Trophoblast cell (in vitro differentiated cells and primary cell): ENCODE measurements at regions not wholly inside any gene's neighbourhood (a gene's known extent, or its start where the extent isn't known, plus 50 kb on each side); places are given as distances from the start of the nearest gene placed in this dataset.

Experiments
- DNase-seq, 2 donors: peaks; one replicate each; pipeline ENCODE4 v3.0.0-alpha.2; 2016
- H2AFZ ChIP-seq: 2 replicates; pipeline ENCODE4 v1.6.1; 2013; ENCODE audit warnings: low read length, moderate library complexity, mild to moderate bottlenecking; ENCODE audit not compliant: insufficient read depth, poor library complexity
- H2AK5ac ChIP-seq: 2 replicates; pipeline ENCODE4 v1.6.1; 2013; ENCODE audit warnings: mild to moderate bottlenecking, low read length
- H2BK120ac ChIP-seq: 2 replicates; pipeline ENCODE4 v1.6.1; 2013; ENCODE audit warnings: low read length, mild to moderate bottlenecking, moderate library complexity; ENCODE audit not compliant: insufficient read depth, poor library complexity
- H2BK12ac ChIP-seq: 2 replicates; pipeline ENCODE4 v1.6.1; 2013; ENCODE audit warnings: mild to moderate bottlenecking, low read length, moderate library complexity
- H2BK5ac ChIP-seq: 2 replicates; pipeline ENCODE4 v1.6.1; 2013; ENCODE audit warnings: low read length, low read depth, moderate library complexity, mild to moderate bottlenecking; ENCODE audit not compliant: poor library complexity
- H3K14ac ChIP-seq: 2 replicates; pipeline ENCODE4 v1.6.1; 2013; ENCODE audit warnings: mild to moderate bottlenecking, low read length
- H3K18ac ChIP-seq: 2 replicates; pipeline ENCODE4 v1.6.1; 2013; ENCODE audit warnings: mild to moderate bottlenecking, low read length
- H3K23ac ChIP-seq: 2 replicates; pipeline ENCODE4 v1.6.1; 2013; ENCODE audit warnings: low read length
- H3K27ac ChIP-seq: 2 replicates; pipeline ENCODE4 v1.5.1; 2013; ENCODE audit warnings: low read depth, mild to moderate bottlenecking, inconsistent platforms, low read length, moderate library complexity
- H3K27me3 ChIP-seq: 2 replicates; pipeline ENCODE4 v1.6.1; 2013; ENCODE audit warnings: inconsistent platforms, mild to moderate bottlenecking, low read length, moderate library complexity; ENCODE audit not compliant: insufficient read depth
- H3K36me3 ChIP-seq, 2 experiments: 1 replicate in 1 of 2; 2 replicates in 1 of 2; pipeline ENCODE4 v1.6.1; 2013; ENCODE audit warnings: low read length in 2 of 2, mild to moderate bottlenecking in 2 of 2, moderate library complexity in 1 of 2; ENCODE audit not compliant: insufficient read depth in 2 of 2, control insufficient read depth in 1 of 2
- H3K4ac ChIP-seq: 2 replicates; pipeline ENCODE4 v1.6.1; 2013; ENCODE audit warnings: low read depth, mild to moderate bottlenecking, low read length, moderate library complexity
- H3K4me1 ChIP-seq, 2 experiments: 1 replicate in 1 of 2; 2 replicates in 1 of 2; pipeline ENCODE4 v1.6.1; 2013; ENCODE audit warnings: low read length in 2 of 2, mild to moderate bottlenecking in 2 of 2, moderate library complexity in 1 of 2; ENCODE audit not compliant: insufficient read depth in 2 of 2, control insufficient read depth in 1 of 2
- H3K4me2 ChIP-seq: 2 replicates; pipeline ENCODE4 v1.6.1; 2013; ENCODE audit warnings: inconsistent platforms, mild to moderate bottlenecking, low read length, moderate library complexity
- H3K4me3 ChIP-seq: 2 replicates; pipeline ENCODE4 v1.5.1; 2013; ENCODE audit warnings: mild to moderate bottlenecking, low read depth, low read length, inconsistent platforms
- H3K79me1 ChIP-seq: one replicate; pipeline ENCODE4 v1.6.1; 2013; ENCODE audit warnings: low read length
- H3K79me2 ChIP-seq: 2 replicates; pipeline ENCODE4 v1.6.1; 2013; ENCODE audit warnings: low read length, mild to moderate bottlenecking; ENCODE audit not compliant: control insufficient read depth, insufficient read depth, poor library complexity
- H3K9ac ChIP-seq: 2 replicates; pipeline ENCODE4 v1.6.1; 2013; ENCODE audit warnings: mild to moderate bottlenecking, low read length
- H3K9me3 ChIP-seq: 2 replicates; pipeline ENCODE4 v1.6.1; 2013; ENCODE audit warnings: low read depth, mild to moderate bottlenecking, control low read depth, inconsistent platforms, low read length; ENCODE audit not compliant: insufficient read depth
- H4K12ac ChIP-seq: 2 replicates; pipeline ENCODE4 v1.6.1; 2013; ENCODE audit warnings: low read depth, mild to moderate bottlenecking, low read length, moderate library complexity
- H4K8ac ChIP-seq: 2 replicates; pipeline ENCODE4 v1.6.1; 2013; ENCODE audit warnings: low read depth, mild to moderate bottlenecking, low read length, moderate library complexity
- H4K91ac ChIP-seq: one replicate; pipeline ENCODE4 v1.6.1; 2013; ENCODE audit warnings: low read depth, mild to moderate bottlenecking, low read length, moderate library complexity
- WGBS: extraction: QIAGEN DNeasy Blood & Tissue Kit; methylation state at CpG from one replicate; pipeline ENCODE4 v1.1.7; 2013; ENCODE audit warnings: missing lambda C conversion rate; ENCODE audit not compliant: insufficient read length, insufficient coverage; ENCODE audit errors: extremely low coverage; 5-methylcytosine and 5-hydroxymethylcytosine counted together

- WGBS = no CpG with 5 or more reads among the region's 11 CpGs
Observed at GRCh38 chrX:809081-809480, 178.5 kb downstream of the SHOX start.

GRCh38 chrX:806586-806985 is 176.0 kb downstream of the SHOX start:
- Histone ChIP-seq H3K14ac (no peak overlapping the region), H3K23ac (no peak overlapping the region), H3K9ac (no peak overlapping the region), H2BK5ac (no peak overlapping the region), H4K91ac (no peak overlapping the region), H3K79me1 (no peaks in the 10 kb centered on the region), H3K36me3 (no peaks in the 10 kb centered on the region), H3K27ac (no peak overlapping the region), H3K4me2 (no peak overlapping the region), H3K4me3 (no peak overlapping the region), H3K4me1 (no peaks in the 10 kb centered on the region), H3K4ac (no peak overlapping the region), H3K79me2 (no peaks in the 10 kb centered on the region), H2BK120ac (no peak overlapping the region), H4K8ac (no peak overlapping the region), H4K12ac (no peak overlapping the region), H2AK5ac (no peak overlapping the region), H3K18ac (no peak overlapping the region), H2BK12ac (no peak overlapping the region), H2AFZ (no peak overlapping the region), H3K27me3 (no peaks in the 10 kb centered on the region), H3K9me3 (no peaks in the 10 kb centered on the region)
- no peak for DNase-seq
- no CpG with 5 or more reads among the region's 8 CpGs for whole genome bisulfite sequencing

More at GRCh38 chrX:809081-809480, 178.5 kb downstream of the SHOX start:
- Histone ChIP-seq H3K4me2 (no peak overlapping the region), H3K4me3 (no peak overlapping the region), H2BK5ac (no peak overlapping the region), H2BK120ac (no peak overlapping the region), H3K9ac (no peak overlapping the region), H3K9me3 (no peaks in the 10 kb centered on the region), H4K12ac (no peak overlapping the region), H2BK12ac (no peak overlapping the region), H3K4ac (no peak overlapping the region), H4K8ac (no peak overlapping the region), H2AK5ac (no peak overlapping the region), H3K18ac (no peak overlapping the region), H3K27me3 (no peaks in the 10 kb centered on the region), H3K79me1 (no peaks in the 10 kb centered on the region), H3K14ac (no peak overlapping the region), H3K79me2 (no peaks in the 10 kb centered on the region), H3K27ac (no peak overlapping the region), H3K4me1 (no peaks in the 10 kb centered on the region), H3K36me3 (no peaks in the 10 kb centered on the region), H3K23ac (no peak overlapping the region), H4K91ac (no peak overlapping the region), H2AFZ (no peak overlapping the region)
- no peak for DNase-seq

- Histone ChIP-seq H3K79me2 (no peaks in the 10 kb centered on the region), H2AFZ (no peak overlapping the region), H4K12ac (no peak overlapping the region), H2BK12ac (no peak overlapping the region), H3K14ac (no peak overlapping the region), H2AK5ac (no peak overlapping the region), H3K9ac (no peak overlapping the region), H3K4me3 (no peak overlapping the region), H3K23ac (no peak overlapping the region), H3K9me3 (no peaks in the 10 kb centered on the region), H4K8ac (no peak overlapping the region), H3K4me1 (no peaks in the 10 kb centered on the region), H4K91ac (no peak overlapping the region), H3K79me1 (no peaks in the 10 kb centered on the region), H2BK120ac (no peak overlapping the region), H3K27ac (no peak overlapping the region), H2BK5ac (no peak overlapping the region), H3K4ac (no peak overlapping the region), H3K18ac (no peak overlapping the region), H3K27me3 (no peaks in the 10 kb centered on the region), H3K4me2 (no peak overlapping the region), H3K36me3 (no peaks in the 10 kb centered on the region)
- DNase-seq = no peak
- no CpG with 5 or more reads among the region's 11 CpGs for WGBS
Observed at GRCh38 chrX:805988-806387, 175.4 kb downstream of the SHOX start.

GRCh38 chrX:805103-805670 is 174.6 kb downstream of the SHOX start:
- H3K27me3 ChIP-seq = no peaks in the 10 kb centered on the region
- no peak overlapping the region for H3K14ac ChIP-seq
- no peak overlapping the region for H3K4me2 ChIP-seq
- no peak overlapping the region for H3K18ac ChIP-seq
- no peak overlapping the region for H2AK5ac ChIP-seq
- WGBS = no CpG with 5 or more reads among the region's 16 CpGs
- H3K4ac ChIP-seq = no peak overlapping the region
- H3K36me3 ChIP-seq = no peaks in the 10 kb centered on the region
- no peaks in the 10 kb centered on the region for H3K79me1 ChIP-seq
- H2BK120ac ChIP-seq = no peak overlapping the region
- no peak overlapping the region for H4K12ac ChIP-seq
- H3K79me2 ChIP-seq = no peaks in the 10 kb centered on the region
- H3K4me1 ChIP-seq = no peaks in the 10 kb centered on the region
- H3K4me3 ChIP-seq = no peak overlapping the region
- H3K9ac ChIP-seq = no peak overlapping the region
- H2BK5ac ChIP-seq = no peak overlapping the region
- H2AFZ ChIP-seq = no peak overlapping the region
- no peak for DNase-seq
- H3K27ac ChIP-seq = no peak overlapping the region
- no peaks in the 10 kb centered on the region for H3K9me3 ChIP-seq
- H3K23ac ChIP-seq = no peak overlapping the region
- H2BK12ac ChIP-seq = no peak overlapping the region
- H4K91ac ChIP-seq = no peak overlapping the region
- H4K8ac ChIP-seq = no peak overlapping the region
